ENCODE measurements at regions not wholly inside any gene's neighbourhood (a gene's known extent, or its start where the extent isn't known, plus 50 kb on each side); places are given as distances from the start of the nearest gene placed in this dataset.
"Not testable (repeated sequence)": the region's sequence is repeated elsewhere in the genome, so short reads cannot be mapped to it uniquely, and the experiment has no call there.

- DNase-seq (ENCODE audit: low spot score) (no peak), FAIRE-seq (no peak)
Observed at GRCh38 chr7:69198250-69198649, 400.0 kb upstream of the AUTS2 start.

- DNase-seq (ENCODE audit: low spot score) (no peak), FAIRE-seq (no peak)
Observed at GRCh38 chr7:69199041-69199440, 399.2 kb upstream of the AUTS2 start.

- DNase-seq (ENCODE audit: low spot score) = no peak
- no peak for FAIRE-seq
Observed at GRCh38 chr7:69199661-69200060, 398.6 kb upstream of the AUTS2 start.

GRCh38 chr7:69203871-69204270 lies 394.4 kb upstream of the AUTS2 start:
- FAIRE-seq (no peak), DNase-seq (ENCODE audit: low spot score) (no peak)

- FAIRE-seq (no peak), DNase-seq (ENCODE audit: low spot score) (no peak)
Observed at GRCh38 chr7:69204943-69205342, 393.3 kb upstream of the AUTS2 start.

GRCh38 chr7:69205581-69205980 lies 392.7 kb upstream of the AUTS2 start:
- FAIRE-seq = no peak
- DNase-seq (ENCODE audit: low spot score) = no peak

GRCh38 chr7:69208276-69208675 lies 390.0 kb upstream of the AUTS2 start:
- DNase-seq (ENCODE audit: low spot score) (no peak), FAIRE-seq (no peak)

- DNase-seq (ENCODE audit: low spot score) (no peak), FAIRE-seq (no peak)
Observed at GRCh38 chr7:69208848-69209247, 389.4 kb upstream of the AUTS2 start.

GRCh38 chr7:69211336-69211735 lies 386.9 kb upstream of the AUTS2 start:
- no peak for FAIRE-seq

GRCh38 chr7:69211739-69212138 lies 386.5 kb upstream of the AUTS2 start:
- FAIRE-seq (no peak), DNase-seq (ENCODE audit: low spot score) (no peak)

More at GRCh38 chr7:69211336-69211735, 386.9 kb upstream of the AUTS2 start:
- DNase-seq (ENCODE audit: low spot score) = no peak

GRCh38 chr7:69213878-69214277 lies 384.4 kb upstream of the AUTS2 start:
- DNase-seq (ENCODE audit: low spot score) (no peak), FAIRE-seq (no peak)

- not testable (repeated sequence) for FAIRE-seq; DNase-seq (ENCODE audit: low spot score)
Observed at GRCh38 chr7:69215516-69215915, 382.8 kb upstream of the AUTS2 start.

- FAIRE-seq (no peak), DNase-seq (ENCODE audit: low spot score) (no peak)
Observed at GRCh38 chr7:69217516-69218350, 380.5 kb upstream of the AUTS2 start.

GRCh38 chr7:69218576-69218975 lies 379.7 kb upstream of the AUTS2 start:
- DNase-seq (ENCODE audit: low spot score) (no peak), FAIRE-seq (no peak)

GRCh38 chr7:69219381-69219780 lies 378.9 kb upstream of the AUTS2 start:
- peak; percentile 12 for DNase-seq (ENCODE audit: low spot score)
- no peak for FAIRE-seq

GRCh38 chr7:69225259-69225943 lies 372.9 kb upstream of the AUTS2 start:
- FAIRE-seq (no peak), DNase-seq (ENCODE audit: low spot score) (no peak)

GRCh38 chr7:69228212-69228811 lies 370.0 kb upstream of the AUTS2 start:
- DNase-seq (ENCODE audit: low spot score) (no peak), FAIRE-seq (no peak)

- FAIRE-seq = no peak
- no peak for DNase-seq (ENCODE audit: low spot score)
Observed at GRCh38 chr7:69232445-69233376, 365.6 kb upstream of the AUTS2 start.

GRCh38 chr7:69237541-69237940 lies 360.7 kb upstream of the AUTS2 start:
- no peak for FAIRE-seq

GRCh38 chr7:69243016-69243415 lies 355.3 kb upstream of the AUTS2 start:
- FAIRE-seq = no peak

More at GRCh38 chr7:69237541-69237940, 360.7 kb upstream of the AUTS2 start:
- DNase-seq (ENCODE audit: low spot score) = no peak

GRCh38 chr7:69244701-69245100 lies 353.6 kb upstream of the AUTS2 start:
- no peak for FAIRE-seq
- no peak for DNase-seq (ENCODE audit: low spot score)

More at GRCh38 chr7:69243016-69243415, 355.3 kb upstream of the AUTS2 start:
- no peak for DNase-seq (ENCODE audit: low spot score)

Measured in urothelium cell line (cell line).